Erythroblast (primary cell): ENCODE measurements at regions not wholly inside any gene's neighbourhood (a gene's known extent, or its start where the extent isn't known, plus 50 kb on each side); places are given as distances from the start of the nearest gene placed in this dataset.

Experiments used
- GATA1 ChIP-seq: IDR thresholded peaks from 2 replicates; pipeline ENCODE4 v1.6.1; 2011; ENCODE audit warnings: low read depth, mild to moderate bottlenecking, control low read depth, low read length, moderate library complexity
- POLR2A ChIP-seq: IDR thresholded peaks from 2 replicates; pipeline ENCODE4 v1.6.1; 2011; ENCODE audit warnings: mild to moderate bottlenecking, low read length

DNA sequence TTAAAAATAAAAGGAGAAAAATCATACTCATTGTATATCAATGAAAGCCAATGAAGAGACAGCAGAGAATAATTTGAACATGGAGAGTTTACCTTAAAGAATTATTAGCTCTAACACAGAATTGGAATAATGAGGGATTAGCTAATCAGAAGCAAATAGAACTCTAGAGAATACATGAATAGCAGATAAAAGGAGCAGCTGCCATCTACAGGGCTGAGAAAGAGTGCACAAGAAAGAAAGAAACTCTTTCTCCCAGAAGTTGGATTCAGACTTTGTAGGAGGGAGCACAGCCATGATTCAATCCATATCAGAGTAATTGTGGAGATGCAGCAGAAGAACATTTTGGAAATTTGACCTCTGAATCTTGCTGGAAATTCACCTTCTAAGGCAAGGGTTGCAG, 1171.2 kb downstream of the PLA2G4A start:
- TF ChIP-seq POLR2A (no peak), GATA1 (no peak)
